Suppressor macrophage treated with lipopolysaccharide for 4 hours (primary cell): ENCODE measurements at regions not wholly inside any gene's neighbourhood (a gene's known extent, or its start where the extent isn't known, plus 50 kb on each side); places are given as distances from the start of the nearest gene placed in this dataset.

Source experiments
- DNase-seq: peaks from one replicate; pipeline ENCODE4 v3.0.0-alpha.2; 2020

DNA sequence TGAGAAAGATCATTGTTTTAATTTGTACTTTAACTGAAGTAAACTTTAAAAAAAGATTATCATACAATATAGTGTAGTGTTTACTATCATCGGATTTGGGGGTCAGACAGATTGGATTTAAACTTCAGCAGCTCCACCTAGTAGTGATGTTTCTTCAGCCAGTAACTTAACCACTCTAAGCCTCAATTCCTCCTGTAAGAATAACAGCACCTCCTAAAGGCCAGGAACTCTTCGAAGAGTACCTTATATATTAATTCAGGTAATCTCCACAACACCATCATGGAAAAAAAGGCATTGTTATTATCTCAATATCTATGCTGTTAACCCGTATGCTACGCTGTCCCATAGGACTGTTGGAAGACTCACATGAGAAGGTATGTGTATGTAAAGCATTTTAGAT lies 69.0 kb upstream of the DLGAP1 start:
- DNase-seq: no peak

DNA sequence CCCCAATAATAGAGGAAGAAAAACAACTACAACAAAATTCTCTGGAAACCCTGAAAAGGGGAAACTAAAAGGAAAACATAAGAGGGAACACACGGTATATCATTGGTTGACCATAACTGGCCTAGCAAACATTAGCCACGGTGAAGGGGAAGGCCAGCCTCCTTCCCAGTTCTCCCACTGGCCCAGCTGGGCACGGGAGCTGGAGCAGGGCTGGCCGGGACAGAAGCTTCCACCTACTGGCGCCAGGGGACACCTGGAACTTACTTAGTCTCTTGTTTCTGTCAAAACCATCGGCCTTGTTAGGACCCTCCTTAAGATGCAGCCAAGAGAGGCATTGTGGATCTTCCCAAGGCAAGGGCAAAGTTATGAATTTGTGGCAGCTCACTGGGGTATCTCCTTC lies 56.1 kb upstream of the DLGAP1 start:
- DNase-seq: no peak

DNA sequence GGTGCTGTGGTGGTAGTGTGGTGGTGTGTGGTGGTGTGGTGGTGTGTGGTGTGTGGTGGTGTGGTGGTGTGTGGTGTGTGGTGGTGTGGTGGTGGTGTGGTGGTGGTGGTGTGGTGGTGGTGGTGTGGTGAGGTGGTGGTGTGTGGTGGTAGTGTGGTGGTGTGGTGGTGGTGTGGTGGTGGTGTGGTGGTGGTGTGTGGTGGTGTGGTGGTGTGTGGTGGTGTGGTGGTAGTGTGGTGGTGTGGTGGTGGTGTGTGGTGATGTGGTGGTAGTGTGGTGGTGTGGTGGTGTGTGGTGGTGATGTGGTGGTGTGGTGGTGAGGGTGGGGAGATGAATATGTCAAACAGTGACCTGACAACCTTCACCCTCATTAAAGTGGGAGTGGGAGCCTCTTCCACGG lies 55.6 kb upstream of the DLGAP1 start:
- peak; percentile 3 for DNase-seq

DNA sequence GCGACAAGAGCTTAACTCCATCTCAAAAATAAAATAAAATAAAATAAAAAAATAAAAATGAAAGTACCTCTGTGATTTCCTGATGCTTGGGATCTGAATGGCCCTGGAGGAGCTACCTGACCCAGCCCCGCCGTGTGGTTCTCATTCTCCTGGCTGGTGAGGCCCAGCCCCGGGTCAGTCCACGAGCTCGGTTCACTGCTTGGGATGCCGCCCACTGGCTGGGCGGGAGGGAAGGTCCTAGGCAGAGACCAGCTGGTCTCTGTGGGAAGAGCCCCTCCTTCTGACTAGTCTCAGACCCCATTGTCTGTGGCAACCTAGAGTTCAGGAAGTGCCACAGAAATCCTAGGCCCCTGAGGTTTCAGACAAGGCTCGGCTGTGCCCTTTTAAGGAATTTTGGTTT lies 55.1 kb upstream of the DLGAP1 start:
- DNase-seq: no peak
